Hepatocyte (in vitro differentiated cells): ENCODE measurements at regions not wholly inside any gene's neighbourhood (a gene's known extent, or its start where the extent isn't known, plus 50 kb on each side); places are given as distances from the start of the nearest gene placed in this dataset.

Experiments used
- CTCF ChIP-seq: fragments of 200-600 bp; sonication (generic); IDR thresholded peaks from 2 replicates; pipeline ENCODE4 v1.5.1; 2016; ENCODE audit warnings: antibody characterized with exemption, mild to moderate bottlenecking; ENCODE audit not compliant: poor library complexity
- EZH2 ChIP-seq: fragments of 200-600 bp; sonication (generic); IDR thresholded peaks from 2 replicates; pipeline ENCODE4 v1.6.1; 2016; ENCODE audit warnings: antibody characterized with exemption, mild to moderate bottlenecking, borderline replicate concordance
- EZH2phosphoT487 ChIP-seq: fragments of 200-600 bp; sonication (generic); IDR thresholded peaks from one replicate; pipeline ENCODE4 v1.6.1; 2018; ENCODE audit warnings: antibody characterized with exemption, mild to moderate bottlenecking, low read depth, moderate library complexity; ENCODE audit not compliant: unreplicated experiment, severe bottlenecking

- TF ChIP-seq EZH2 = no peak
- no peak for TF ChIP-seq CTCF
- TF ChIP-seq EZH2phosphoT487 = no peak
Measured at GRCh38 chr3:17972476-17972875, 230.0 kb upstream of the TBC1D5 start.
